ENCODE measurements at regions not wholly inside any gene's neighbourhood (a gene's known extent, or its start where the extent isn't known, plus 50 kb on each side); places are given as distances from the start of the nearest gene placed in this dataset.

DNA sequence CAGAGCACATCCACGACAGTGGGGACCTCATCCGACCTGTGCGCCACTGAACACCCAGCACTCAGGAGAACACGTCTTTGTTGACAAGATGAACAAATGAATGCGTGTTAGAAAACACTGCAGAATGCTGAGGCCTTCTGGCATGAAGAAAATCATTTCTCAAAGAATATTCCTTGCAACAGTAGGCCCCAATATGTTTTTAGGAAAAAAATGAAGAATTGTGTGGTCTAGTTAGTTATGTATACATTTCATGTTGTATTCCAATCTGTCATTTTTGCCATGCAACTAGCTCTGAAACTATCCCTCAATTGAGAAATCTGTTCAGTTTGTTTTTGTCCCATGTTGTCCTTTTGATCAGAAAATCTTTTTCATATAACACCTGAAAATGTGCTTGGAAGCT, 77.4 kb upstream of the MAD2L1 start:
- TF ChIP-seq, protein P1, sequence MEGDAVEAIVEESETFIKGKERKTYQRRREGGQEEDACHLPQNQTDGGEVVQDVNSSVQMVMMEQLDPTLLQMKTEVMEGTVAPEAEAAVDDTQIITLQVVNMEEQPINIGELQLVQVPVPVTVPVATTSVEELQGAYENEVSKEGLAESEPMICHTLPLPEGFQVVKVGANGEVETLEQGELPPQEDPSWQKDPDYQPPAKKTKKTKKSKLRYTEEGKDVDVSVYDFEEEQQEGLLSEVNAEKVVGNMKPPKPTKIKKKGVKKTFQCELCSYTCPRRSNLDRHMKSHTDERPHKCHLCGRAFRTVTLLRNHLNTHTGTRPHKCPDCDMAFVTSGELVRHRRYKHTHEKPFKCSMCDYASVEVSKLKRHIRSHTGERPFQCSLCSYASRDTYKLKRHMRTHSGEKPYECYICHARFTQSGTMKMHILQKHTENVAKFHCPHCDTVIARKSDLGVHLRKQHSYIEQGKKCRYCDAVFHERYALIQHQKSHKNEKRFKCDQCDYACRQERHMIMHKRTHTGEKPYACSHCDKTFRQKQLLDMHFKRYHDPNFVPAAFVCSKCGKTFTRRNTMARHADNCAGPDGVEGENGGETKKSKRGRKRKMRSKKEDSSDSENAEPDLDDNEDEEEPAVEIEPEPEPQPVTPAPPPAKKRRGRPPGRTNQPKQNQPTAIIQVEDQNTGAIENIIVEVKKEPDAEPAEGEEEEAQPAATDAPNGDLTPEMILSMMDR (IDR thresholded peaks at IDR 0.05): no peak
- no peak for TF ChIP-seq POLR2A (IDR thresholded peaks at IDR 0.05)
- TF ChIP-seq POLR2AphosphoS5 (IDR thresholded peaks at IDR 0.05): no peak
- no peak for TF ChIP-seq EP300 (IDR thresholded peaks at IDR 0.05)
